Mesenchymal stem cell (in vitro differentiated cells and primary cell): ENCODE measurements at regions not wholly inside any gene's neighbourhood (a gene's known extent, or its start where the extent isn't known, plus 50 kb on each side); places are given as distances from the start of the nearest gene placed in this dataset.

Experiments used
- DNase-seq: peaks from one replicate; pipeline ENCODE4 v3.0.0-alpha.2; 2013
- H2AFZ ChIP-seq: one replicate; pipeline ENCODE4 v1.6.1; 2013; ENCODE audit warnings: low read depth, mild to moderate bottlenecking, control low read depth, inconsistent platforms, low read length, moderate library complexity
- H2AK5ac ChIP-seq: 2 replicates; pipeline ENCODE4 v1.6.1; 2013; ENCODE audit warnings: low read length, moderate library complexity, mild to moderate bottlenecking, inconsistent platforms; ENCODE audit not compliant: severe bottlenecking
- H2BK120ac ChIP-seq: one replicate; pipeline ENCODE4 v1.6.1; 2013; ENCODE audit warnings: low read depth, mild to moderate bottlenecking, inconsistent platforms, low read length, moderate library complexity
- H2BK12ac ChIP-seq, 2 experiments: one replicate each; pipeline ENCODE4 v1.6.1; 2013; ENCODE audit warnings: inconsistent platforms in 2 of 2, low read length in 2 of 2, mild to moderate bottlenecking in 2 of 2, moderate library complexity in 2 of 2, control low read depth in 1 of 2
- H2BK15ac ChIP-seq: one replicate; pipeline ENCODE4 v1.6.1; 2013; ENCODE audit warnings: mild to moderate bottlenecking, low read depth, inconsistent platforms; ENCODE audit not compliant: poor library complexity, severe bottlenecking
- H2BK5ac ChIP-seq: 2 replicates; pipeline ENCODE4 v1.6.1; 2013; ENCODE audit warnings: low read depth, mild to moderate bottlenecking, low read length, control low read depth, inconsistent platforms; ENCODE audit not compliant: poor library complexity, severe bottlenecking
- H3K14ac ChIP-seq, 2 experiments: one replicate each; pipeline ENCODE4 v1.6.1; 2013; ENCODE audit warnings: inconsistent platforms in 2 of 2, low read length in 2 of 2, control low read depth in 1 of 2, mild to moderate bottlenecking in 1 of 2, moderate library complexity in 1 of 2
- H3K18ac ChIP-seq, 2 experiments: one replicate each; pipeline ENCODE4 v1.6.1; 2013; ENCODE audit warnings: inconsistent platforms in 2 of 2, low read length in 2 of 2, control low read depth in 1 of 2, low read depth in 1 of 2, mild to moderate bottlenecking in 1 of 2
- H3K23ac ChIP-seq, 2 experiments: one replicate each; pipeline ENCODE4 v1.6.1; 2013; ENCODE audit warnings: inconsistent platforms in 2 of 2, low read length in 2 of 2, mild to moderate bottlenecking in 2 of 2, moderate library complexity in 2 of 2, control low read depth in 1 of 2
- H3K27ac ChIP-seq: 2 replicates; pipeline ENCODE4 v1.5.1; 2013; ENCODE audit warnings: mild to moderate bottlenecking, moderate library complexity, low read length, control low read depth, inconsistent platforms; ENCODE audit not compliant: poor library complexity, severe bottlenecking
- H3K27me3 ChIP-seq, 2 experiments: 2 replicates each; pipeline versions ENCODE4 v1.6.1 to v1.7.0; 2013; ENCODE audit warnings: low read length in 2 of 2, mild to moderate bottlenecking in 2 of 2, moderate library complexity in 2 of 2, control low read depth in 1 of 2, inconsistent platforms in 1 of 2; ENCODE audit not compliant: control insufficient read depth in 1 of 2, insufficient read depth in 1 of 2
- H3K36me3 ChIP-seq, 2 experiments: 2 replicates each; pipeline versions ENCODE4 v1.6.1 to v1.7.0; 2013; ENCODE audit warnings: low read length in 2 of 2, control low read depth in 1 of 2, inconsistent platforms in 1 of 2, low read depth in 1 of 2, mild to moderate bottlenecking in 1 of 2; ENCODE audit not compliant: insufficient read depth in 2 of 2, control insufficient read depth in 1 of 2
- H3K4ac ChIP-seq, 2 experiments: one replicate each; pipeline ENCODE4 v1.6.1; 2013; ENCODE audit warnings: inconsistent platforms in 2 of 2, low read length in 2 of 2, mild to moderate bottlenecking in 2 of 2, moderate library complexity in 2 of 2, control low read depth in 1 of 2, low read depth in 1 of 2
- H3K4me1 ChIP-seq: 2 replicates; pipeline ENCODE4 v1.6.1; 2013; ENCODE audit warnings: low read depth, low read length, control low read depth; ENCODE audit not compliant: control insufficient read depth, insufficient read depth
- H3K4me2 ChIP-seq: 2 replicates; pipeline ENCODE4 v1.6.1; 2013; ENCODE audit warnings: low read length, mild to moderate bottlenecking, inconsistent platforms; ENCODE audit not compliant: poor library complexity, severe bottlenecking
- H3K4me3 ChIP-seq, 2 experiments: 2 replicates each; pipeline versions ENCODE4 v1.5.1 to v1.7.0; 2013; ENCODE audit warnings: low read length in 2 of 2, mild to moderate bottlenecking in 2 of 2, control low read depth in 1 of 2, low read depth in 1 of 2; ENCODE audit not compliant: insufficient read depth in 1 of 2
- H3K79me1 ChIP-seq: replicated peaks from 2 replicates; pipeline ENCODE4 v1.6.1; 2013; ENCODE audit warnings: mild to moderate bottlenecking, control low read depth, low read length, inconsistent platforms; ENCODE audit not compliant: poor library complexity, severe bottlenecking
- H3K9ac ChIP-seq: 2 replicates; pipeline ENCODE4 v1.7.0; 2013; ENCODE audit warnings: mild to moderate bottlenecking, low read length, moderate library complexity
- H3K9me3 ChIP-seq: 2 replicates; pipeline ENCODE4 v1.7.0; 2013; ENCODE audit warnings: mild to moderate bottlenecking, low read length; ENCODE audit not compliant: control insufficient read depth
- H4K8ac ChIP-seq: one replicate; pipeline ENCODE4 v1.6.1; 2013; ENCODE audit warnings: inconsistent platforms, mild to moderate bottlenecking, low read length, moderate library complexity
- H4K91ac ChIP-seq: one replicate; pipeline ENCODE4 v1.6.1; 2013; ENCODE audit warnings: mild to moderate bottlenecking, low read length, inconsistent platforms
- WGBS: methylation state at CpG from one replicate; pipeline ENCODE4 v1.1.7; 2013; ENCODE audit warnings: mixed read lengths; 5-methylcytosine and 5-hydroxymethylcytosine counted together

DNA sequence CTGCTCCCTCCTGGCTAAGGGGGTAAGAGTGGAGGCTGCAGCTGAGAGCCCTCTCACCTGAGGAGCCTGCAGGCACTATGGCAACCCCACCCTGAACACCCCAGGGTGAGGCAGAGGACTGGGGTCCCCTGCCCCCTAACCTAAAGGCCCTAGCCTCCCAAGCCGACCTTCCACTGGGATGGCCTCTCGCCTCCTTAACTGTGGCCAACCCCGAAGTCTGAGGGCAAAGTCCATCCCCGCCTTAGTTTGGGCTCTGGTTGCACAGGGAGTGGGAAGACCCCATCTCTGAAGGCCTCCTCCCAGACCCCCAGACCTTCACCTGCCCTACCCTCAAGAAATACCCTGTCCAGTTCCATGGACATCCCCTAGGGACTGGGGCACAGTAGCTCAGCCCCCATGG, 100.6 kb upstream of the PRR23E start:
- no peak for DNase-seq
- Histone ChIP-seq H3K9ac (no peak overlapping the region), H2AFZ (no peak overlapping the region), H3K4me3 (no peak overlapping the region), H3K23ac (no peak overlapping the region), H4K91ac (no peak overlapping the region), H2BK12ac (no peak overlapping the region), H3K4me2 (no peak overlapping the region), H3K9me3 (peaks cover 6% of the 10 kb centered on the region), H2AK5ac (no peak overlapping the region), H3K18ac (no peak overlapping the region), H2BK120ac (no peak overlapping the region), H3K4ac (no peak overlapping the region), H3K27me3 (peaks cover 27 to 54% of the 10 kb centered on the region in 2 experiments), H3K27ac (no peak overlapping the region), H3K14ac (no peak overlapping the region), H3K36me3 (no peaks in the 10 kb centered on the region), H2BK5ac (no peak overlapping the region), H2BK15ac (no peak overlapping the region), H3K79me1 (no peaks in the 10 kb centered on the region), H4K8ac (no peak overlapping the region), H3K4me1 (no peaks in the 10 kb centered on the region)
- 92% methylated on average over 4 of the region's 4 CpGs for WGBS

DNA sequence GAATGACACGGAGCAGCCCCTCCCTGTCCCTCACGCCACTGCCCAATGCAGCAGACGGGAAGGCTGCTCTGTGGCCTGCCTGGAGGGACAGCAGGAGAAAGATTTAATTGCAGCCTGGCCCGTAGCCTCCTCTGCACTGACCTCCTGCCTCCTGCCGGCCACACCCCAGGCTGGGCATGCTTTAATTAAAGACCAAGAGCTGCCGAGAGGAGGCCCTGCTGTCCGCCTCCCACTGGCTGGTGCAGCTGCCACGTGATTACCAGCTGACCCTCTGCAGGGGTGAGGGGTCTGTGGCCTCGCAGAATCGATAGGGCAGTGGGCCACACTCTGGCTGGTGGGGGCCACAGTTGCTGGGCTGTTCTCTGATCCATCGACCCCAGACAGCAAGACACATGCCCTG, 100.2 kb upstream of the PRR23E start:
- Histone ChIP-seq H2AFZ (no peak overlapping the region), H3K4me2 (no peak overlapping the region), H2BK15ac (no peak overlapping the region), H3K36me3 (no peaks in the 10 kb centered on the region), H2BK12ac (no peak overlapping the region), H3K4me3 (no peak overlapping the region), H3K14ac (no peak overlapping the region), H4K8ac (no peak overlapping the region), H3K27me3 (peaks cover 28 to 54% of the 10 kb centered on the region in 2 experiments), H3K9me3 (peaks cover 6% of the 10 kb centered on the region), H2BK120ac (no peak overlapping the region), H4K91ac (no peak overlapping the region), H3K27ac (no peak overlapping the region), H3K9ac (no peak overlapping the region), H3K79me1 (no peaks in the 10 kb centered on the region), H3K18ac (no peak overlapping the region), H2BK5ac (no peak overlapping the region), H3K4me1 (no peaks in the 10 kb centered on the region), H3K4ac (no peak overlapping the region), H2AK5ac (no peak overlapping the region), H3K23ac (no peak overlapping the region)
- 75% methylated on average over 11 of the region's 11 CpGs for WGBS
- no peak for DNase-seq

DNA sequence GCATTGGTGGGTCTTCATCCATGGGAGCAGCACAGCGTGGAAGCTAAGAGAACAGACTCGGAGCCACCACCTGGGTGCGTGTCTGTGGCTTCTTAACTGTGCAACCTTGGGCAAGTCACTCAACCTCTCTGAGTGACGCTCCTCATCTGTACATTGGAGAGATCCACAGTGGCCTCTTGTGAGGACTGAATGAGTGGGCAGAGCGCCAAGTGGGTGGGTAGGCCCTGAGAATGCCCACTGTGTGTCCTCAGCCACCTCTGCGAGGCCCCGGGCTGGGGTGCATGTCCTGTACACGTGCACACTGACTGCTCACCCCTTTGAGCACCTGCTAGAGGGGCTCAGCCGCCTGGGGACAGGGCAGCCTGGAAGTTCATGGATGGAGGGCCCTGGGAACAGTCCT, 99.6 kb upstream of the PRR23E start:
- Histone ChIP-seq H3K4me1 (no peaks in the 10 kb centered on the region), H3K27me3 (peaks cover 28 to 55% of the 10 kb centered on the region in 2 experiments), H3K9me3 (peaks cover 6% of the 10 kb centered on the region), H2BK12ac (no peak overlapping the region), H3K9ac (no peak overlapping the region), H3K4ac (no peak overlapping the region), H4K91ac (no peak overlapping the region), H2BK15ac (no peak overlapping the region), H3K4me2 (no peak overlapping the region), H3K4me3 (no peak overlapping the region), H3K18ac (no peak overlapping the region), H2AK5ac (no peak overlapping the region), H2AFZ (peak overlapping the region; percentile 21), H4K8ac (no peak overlapping the region), H3K23ac (no peak overlapping the region), H2BK5ac (no peak overlapping the region), H3K14ac (peak overlapping the region in 1 of 2 experiments; percentile 23), H3K27ac (no peak overlapping the region), H3K79me1 (no peaks in the 10 kb centered on the region), H3K36me3 (no peaks in the 10 kb centered on the region), H2BK120ac (no peak overlapping the region)
- WGBS: 87% methylated on average over 9 of the region's 9 CpGs
- DNase-seq: no peak

DNA sequence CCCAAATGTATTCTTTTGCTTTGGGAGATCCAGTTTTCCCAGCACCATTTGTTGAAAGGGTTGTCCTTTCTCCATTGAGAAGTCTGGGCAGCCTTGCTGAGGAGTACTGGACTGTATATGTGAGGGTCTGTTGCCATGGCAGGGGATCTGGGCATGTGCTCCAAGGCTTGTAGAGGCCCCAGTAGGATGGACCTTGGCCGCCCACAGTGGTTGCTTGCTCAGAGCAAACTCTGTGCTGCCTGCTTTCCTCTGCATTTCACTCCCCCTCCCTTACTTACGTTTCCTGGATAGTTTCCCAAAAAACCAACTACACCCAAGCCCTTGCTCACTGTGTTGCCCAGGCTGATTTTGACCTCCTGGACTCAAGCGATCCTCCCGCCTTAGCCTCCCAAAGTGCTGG, 97.2 kb upstream of the PRR23E start:
- no peaks in the 10 kb centered on the region for H3K4me1 ChIP-seq
- no peak overlapping the region for H3K9ac ChIP-seq
- no peak overlapping the region for H2BK12ac ChIP-seq
- no peak overlapping the region for H2AFZ ChIP-seq
- no peaks in the 10 kb centered on the region for H3K79me1 ChIP-seq
- no peak overlapping the region for H3K27ac ChIP-seq
- H4K91ac ChIP-seq: no peak overlapping the region
- no peak overlapping the region for H2BK5ac ChIP-seq
- 69% methylated on average over 4 of the region's 4 CpGs for WGBS
- no peak overlapping the region for H3K4me2 ChIP-seq
- peaks cover 31 to 59% of the 10 kb centered on the region in 2 experiments for H3K27me3 ChIP-seq
- H2BK120ac ChIP-seq: no peak overlapping the region
- no peak for DNase-seq
- peaks cover 6% of the 10 kb centered on the region for H3K9me3 ChIP-seq
- no peak overlapping the region for H3K4me3 ChIP-seq
- H3K18ac ChIP-seq: no peak overlapping the region
- no peak overlapping the region for H2AK5ac ChIP-seq
- H3K14ac ChIP-seq: no peak overlapping the region
- H3K4ac ChIP-seq: no peak overlapping the region
- H2BK15ac ChIP-seq: no peak overlapping the region
- no peaks in the 10 kb centered on the region for H3K36me3 ChIP-seq
- no peak overlapping the region for H3K23ac ChIP-seq
- H4K8ac ChIP-seq: no peak overlapping the region
